Prostate gland (tissue), 2 donors: ENCODE measurements at regions not wholly inside any gene's neighbourhood (a gene's known extent, or its start where the extent isn't known, plus 50 kb on each side); places are given as distances from the start of the nearest gene placed in this dataset.
"Not testable (repeated sequence)": the region's sequence is repeated elsewhere in the genome, so short reads cannot be mapped to it uniquely, and the experiment has no call there.

Experiments
- POLR2A ChIP-seq: fragments of 450-650 bp; IDR thresholded peaks from one replicate; pipeline ENCODE4 v1.6.1; 2016; ENCODE audit warnings: antibody characterized with exemption, mild to moderate bottlenecking
- POLR2AphosphoS5 ChIP-seq: sonication (generic); formaldehyde crosslinking; IDR thresholded peaks from one replicate; pipeline ENCODE4 v1.6.1; 2017; ENCODE audit warnings: antibody characterized with exemption
- TF ChIP-seq, protein P1 (sequence below), 4 experiments: fragments of 200-600 bp in 2 of 4; fragments of 450-650 bp in 2 of 4; sonication (generic) in 2 of 4; IDR thresholded peaks; 1 replicate in 3 of 4; 2 replicates in 1 of 4; pipeline ENCODE4 v1.5.1; 2016 to 2019; ENCODE audit warnings: antibody characterized with exemption in 4 of 4, mild to moderate bottlenecking in 2 of 4, moderate library complexity in 2 of 4

GRCh38 chr4:128620279-128620965, 189.1 kb upstream of the JADE1 start:
- TF ChIP-seq POLR2AphosphoS5, POLR2A: not testable (repeated sequence)
- TF ChIP-seq, protein P1, sequence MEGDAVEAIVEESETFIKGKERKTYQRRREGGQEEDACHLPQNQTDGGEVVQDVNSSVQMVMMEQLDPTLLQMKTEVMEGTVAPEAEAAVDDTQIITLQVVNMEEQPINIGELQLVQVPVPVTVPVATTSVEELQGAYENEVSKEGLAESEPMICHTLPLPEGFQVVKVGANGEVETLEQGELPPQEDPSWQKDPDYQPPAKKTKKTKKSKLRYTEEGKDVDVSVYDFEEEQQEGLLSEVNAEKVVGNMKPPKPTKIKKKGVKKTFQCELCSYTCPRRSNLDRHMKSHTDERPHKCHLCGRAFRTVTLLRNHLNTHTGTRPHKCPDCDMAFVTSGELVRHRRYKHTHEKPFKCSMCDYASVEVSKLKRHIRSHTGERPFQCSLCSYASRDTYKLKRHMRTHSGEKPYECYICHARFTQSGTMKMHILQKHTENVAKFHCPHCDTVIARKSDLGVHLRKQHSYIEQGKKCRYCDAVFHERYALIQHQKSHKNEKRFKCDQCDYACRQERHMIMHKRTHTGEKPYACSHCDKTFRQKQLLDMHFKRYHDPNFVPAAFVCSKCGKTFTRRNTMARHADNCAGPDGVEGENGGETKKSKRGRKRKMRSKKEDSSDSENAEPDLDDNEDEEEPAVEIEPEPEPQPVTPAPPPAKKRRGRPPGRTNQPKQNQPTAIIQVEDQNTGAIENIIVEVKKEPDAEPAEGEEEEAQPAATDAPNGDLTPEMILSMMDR (IDR thresholded peaks at IDR 0.05): not testable (repeated sequence)
